Fibroblast of mammary gland (primary cell): ENCODE measurements at regions not wholly inside any gene's neighbourhood (a gene's known extent, or its start where the extent isn't known, plus 50 kb on each side); places are given as distances from the start of the nearest gene placed in this dataset.
"Not testable (repeated sequence)": the region's sequence is repeated elsewhere in the genome, so short reads cannot be mapped to it uniquely, and the experiment has no call there.

Source experiments
- DNase-seq: peaks from one replicate; pipeline ENCODE4 v3.0.0-alpha.2; 2010; ENCODE audit warnings: low read depth
- H3K4me3 ChIP-seq: 2 replicates; pipeline ENCODE4 v1.5.1; 2011; ENCODE audit warnings: low read depth, mild to moderate bottlenecking, low read length, moderate library complexity; ENCODE audit not compliant: control insufficient read depth
- CTCF ChIP-seq: conservative IDR thresholded peaks from 2 replicates; pipeline ENCODE4 v1.5.1; 2011; ENCODE audit warnings: low read depth, low read length, inconsistent platforms; ENCODE audit not compliant: control insufficient read depth, insufficient read depth

- TF ChIP-seq CTCF: no peak
- no peak for DNase-seq
These were observed 321.2 kb upstream of the SOX9 start for GRCh38 chr17:71799657-71800056.

GRCh38 chr17:71801301-71801700 lies 319.5 kb upstream of the SOX9 start:
- H3K4me3 ChIP-seq: no peak overlapping the region
- no peak for TF ChIP-seq CTCF
- peak; percentile 67 for DNase-seq

More at GRCh38 chr17:71799657-71800056, 321.2 kb upstream of the SOX9 start:
- H3K4me3 ChIP-seq: no peak overlapping the region

- no peak overlapping the region for H3K4me3 ChIP-seq
- no peak for TF ChIP-seq CTCF
- DNase-seq: no peak
These were observed 318.2 kb upstream of the SOX9 start for GRCh38 chr17:71802663-71803062.

GRCh38 chr17:71803656-71804284 lies 317.1 kb upstream of the SOX9 start:
- no peak for DNase-seq
- H3K4me3 ChIP-seq: no peak overlapping the region
- TF ChIP-seq CTCF: no peak

GRCh38 chr17:71809537-71809936 lies 311.3 kb upstream of the SOX9 start:
- TF ChIP-seq CTCF: no peak
- H3K4me3 ChIP-seq: no peak overlapping the region
- no peak for DNase-seq

GRCh38 chr17:71813861-71814260 lies 307.0 kb upstream of the SOX9 start:
- H3K4me3 ChIP-seq, DNase-seq: not testable (repeated sequence)

GRCh38 chr17:71821511-71821910 lies 299.3 kb upstream of the SOX9 start:
- H3K4me3 ChIP-seq: no peak overlapping the region
- peak; percentile 4 for DNase-seq
- TF ChIP-seq CTCF: no peak
